Astrocyte of the spinal cord (primary cell): ENCODE measurements at regions not wholly inside any gene's neighbourhood (a gene's known extent, or its start where the extent isn't known, plus 50 kb on each side); places are given as distances from the start of the nearest gene placed in this dataset.

ENCODE experiments used
- DNase-seq: peaks from one replicate; pipeline ENCODE4 v3.0.0; 2011; ENCODE audit warnings: low read depth, low spot score
- H3K4me3 ChIP-seq: 2 replicates; pipeline ENCODE4 v1.5.1; 2011; ENCODE audit warnings: low read depth, mild to moderate bottlenecking, low read length, moderate library complexity
- CTCF ChIP-seq: IDR thresholded peaks from 2 replicates; pipeline ENCODE4 v1.5.1; 2012; ENCODE audit warnings: low read depth, mild to moderate bottlenecking, low read length, inconsistent platforms
- in situ Hi-C: cut with HindIII; loops from 2 replicates; pipeline ENCODE4 v1.10.0; 2017; ENCODE audit warnings: low sequenced_read_pairs

GRCh38 chr5:67294266-67294938 lies 97.8 kb upstream of the CD180 start:
- DNase-seq: no peak
- in situ Hi-C loops: no loop called here
- no peak overlapping the region for H3K4me3 ChIP-seq
- TF ChIP-seq CTCF: no peak

GRCh38 chr5:67293226-67293625 lies 96.6 kb upstream of the CD180 start:
- H3K4me3 ChIP-seq: no peak overlapping the region
- in situ Hi-C loops: no loop called here
- no peak for DNase-seq
- no peak for TF ChIP-seq CTCF

GRCh38 chr5:67292201-67292940 lies 95.8 kb upstream of the CD180 start:
- in situ Hi-C loops: no loop called here
- DNase-seq: no peak
- TF ChIP-seq CTCF: no peak

GRCh38 chr5:67291671-67292070 lies 95.1 kb upstream of the CD180 start:
- in situ Hi-C loops: no loop called here
- no peak for DNase-seq
- no peak for TF ChIP-seq CTCF
- H3K4me3 ChIP-seq: no peak overlapping the region

More at GRCh38 chr5:67292201-67292940, 95.8 kb upstream of the CD180 start:
- H3K4me3 ChIP-seq: no peak overlapping the region

- in situ Hi-C loops: no loop called here
- no peak overlapping the region for H3K4me3 ChIP-seq
- DNase-seq: no peak
- no peak for TF ChIP-seq CTCF
Observed at GRCh38 chr5:67291066-67291465, 94.5 kb upstream of the CD180 start.

GRCh38 chr5:67290655-67291054 lies 94.1 kb upstream of the CD180 start:
- no peak overlapping the region for H3K4me3 ChIP-seq
- DNase-seq: no peak
- no peak for TF ChIP-seq CTCF
- in situ Hi-C loops: no loop called here
